HEK293T (cell line): ENCODE measurements at regions not wholly inside any gene's neighbourhood (a gene's known extent, or its start where the extent isn't known, plus 50 kb on each side); places are given as distances from the start of the nearest gene placed in this dataset.

ENCODE experiments used
- CTCF ChIA-PET: fragments of 350-600 bp; formaldehyde crosslinking; extraction: SDS; loops from one replicate; lab custom pipeline; 2021; ENCODE audit warnings: antibody characterized with exemption, inconsistent platforms; lab: Yijun Ruan, JAX
- POLR2A ChIA-PET: fragments of 350-600 bp; formaldehyde crosslinking; extraction: SDS; loops from one replicate; lab custom pipeline; 2020; ENCODE audit warnings: antibody characterized with exemption, inconsistent platforms; lab: Yijun Ruan, JAX
- DNase-seq: peaks from one replicate; pipeline ENCODE4 v3.0.0; 2012; ENCODE audit warnings: mixed read lengths; ENCODE audit errors: extremely low spot score
- ARNT ChIP-seq: fragments of 450-650 bp; IDR thresholded peaks from 2 replicates; pipeline ENCODE4 v1.6.1; 2017; ENCODE audit warnings: mild to moderate bottlenecking
- BHLHE40 ChIP-seq: fragments of 450-650 bp; IDR thresholded peaks from 2 replicates; pipeline ENCODE4 v1.6.1; 2016; ENCODE audit warnings: mild to moderate bottlenecking, moderate library complexity, borderline replicate concordance
- CTBP1 ChIP-seq: fragments of 450-650 bp; IDR thresholded peaks from 2 replicates; pipeline ENCODE4 v1.6.1; 2016; ENCODE audit warnings: borderline replicate concordance
- ELF4 ChIP-seq: fragments of 450-650 bp; IDR thresholded peaks from 2 replicates; pipeline ENCODE4 v1.6.1; 2017; ENCODE audit warnings: antibody characterized with exemption
- FOXA1 ChIP-seq: fragments of 450-650 bp; IDR thresholded peaks from 2 replicates; pipeline ENCODE4 v1.6.1; 2016; ENCODE audit warnings: mild to moderate bottlenecking
- FOXK2 ChIP-seq: fragments of 450-650 bp; IDR thresholded peaks from 2 replicates; pipeline ENCODE4 v1.6.1; 2016; ENCODE audit warnings: mild to moderate bottlenecking
- FOXM1 ChIP-seq: fragments of 450-650 bp; IDR thresholded peaks from 2 replicates; pipeline ENCODE4 v1.6.1; 2017; ENCODE audit warnings: mild to moderate bottlenecking, borderline replicate concordance
- HDGF ChIP-seq: fragments of 450-650 bp; IDR thresholded peaks from 2 replicates; pipeline ENCODE4 v1.6.1; 2017; ENCODE audit warnings: antibody characterized with exemption, borderline replicate concordance
- L3MBTL2 ChIP-seq: fragments of 450-650 bp; conservative IDR thresholded peaks from 2 replicates; pipeline ENCODE4 v1.6.1; 2016; ENCODE audit warnings: mild to moderate bottlenecking
- LEF1 ChIP-seq: fragments of 450-650 bp; IDR thresholded peaks from 2 replicates; pipeline ENCODE4 v1.6.1; 2017; ENCODE audit warnings: mild to moderate bottlenecking, borderline replicate concordance
- NFRKB ChIP-seq: fragments of 450-650 bp; IDR thresholded peaks from 2 replicates; pipeline ENCODE4 v1.6.1; 2016; ENCODE audit warnings: mild to moderate bottlenecking, moderate library complexity
- PKNOX1 ChIP-seq: fragments of 450-650 bp; IDR thresholded peaks from 2 replicates; pipeline ENCODE4 v1.6.1; 2016
- SP1 ChIP-seq: fragments of 450-650 bp; IDR thresholded peaks from 2 replicates; pipeline ENCODE4 v1.6.1; 2017
- SUZ12 ChIP-seq: fragments of 450-650 bp; IDR thresholded peaks from 2 replicates; pipeline ENCODE4 v1.6.1; 2016; ENCODE audit warnings: mild to moderate bottlenecking
- TARDBP ChIP-seq: fragments of 450-650 bp; IDR thresholded peaks from 2 replicates; pipeline ENCODE4 v1.6.1; 2016
- ZNF384 ChIP-seq: fragments of 450-650 bp; IDR thresholded peaks from 2 replicates; pipeline ENCODE4 v1.6.1; 2016

- CTCF ChIA-PET: no interaction called here
- no peak for TF ChIP-seq ELF4
- POLR2A ChIA-PET: no interaction called here
- no peak for DNase-seq
Measured at GRCh38 chr1:168430321-168430720, 113.5 kb downstream of the XCL2 start.

- POLR2A ChIA-PET: no interaction called here
- TF ChIP-seq FOXM1 (no peak), PKNOX1 (no peak), FOXK2 (no peak), CTBP1 (no peak), SUZ12 (no peak), NFRKB (no peak), ZNF384 (no peak), ARNT (no peak), LEF1 (no peak), L3MBTL2 (no peak), HDGF (no peak), SP1 (no peak)
- no peak for DNase-seq
- CTCF ChIA-PET: interaction anchor here (1.0 to 1.3 kb wide), 2 partner anchors 11 kb away, joined by 3 read pairs; no protein-coding TSS in a partner anchor
Measured at GRCh38 chr1:168428063-168428731, 115.6 kb downstream of the XCL2 start.

- POLR2A ChIA-PET: no interaction called here
- TF ChIP-seq CTBP1: no peak
- no peak for DNase-seq
- CTCF ChIA-PET: interaction anchor here (1.0 kb wide), 1 partner anchor 13 kb away, joined by 3 read pairs; no protein-coding TSS in a partner anchor
Measured at GRCh38 chr1:168427051-168427450, 116.7 kb downstream of the XCL2 start.

- POLR2A ChIA-PET: no interaction called here
- TF ChIP-seq NFRKB: no peak
- CTCF ChIA-PET: no interaction called here
- DNase-seq: no peak
Measured at GRCh38 chr1:168424281-168424680, 119.5 kb downstream of the XCL2 start.

GRCh38 chr1:168422203-168422847 is 121.5 kb downstream of the XCL2 start:
- DNase-seq: no peak
- TF ChIP-seq FOXM1: no peak
- TF ChIP-seq FOXA1: no peak
- no peak for TF ChIP-seq NFRKB
- no peak for TF ChIP-seq PKNOX1
- TF ChIP-seq ELF4: no peak
- no peak for TF ChIP-seq BHLHE40
- no peak for TF ChIP-seq HDGF
- no peak for TF ChIP-seq ARNT
- TF ChIP-seq CTBP1: no peak
- TF ChIP-seq L3MBTL2: no peak
- no peak for TF ChIP-seq LEF1
- TF ChIP-seq ZNF384: no peak
- no peak for TF ChIP-seq FOXK2
- TF ChIP-seq SP1: no peak
- TF ChIP-seq TARDBP: no peak
- no peak for TF ChIP-seq SUZ12
- ChIA-PET POLR2A (no interaction called here), CTCF (interaction anchor here (1.6 kb wide), 1 partner anchor 79 kb away, joined by 7 read pairs; no protein-coding TSS in a partner anchor)

GRCh38 chr1:168421399-168422004 is 122.3 kb downstream of the XCL2 start:
- no peak for TF ChIP-seq FOXK2
- no peak for TF ChIP-seq ARNT
- no peak for TF ChIP-seq SUZ12
- TF ChIP-seq ZNF384: no peak
- TF ChIP-seq PKNOX1: no peak
- no peak for TF ChIP-seq NFRKB
- TF ChIP-seq FOXA1: no peak
- TF ChIP-seq BHLHE40: no peak
- no peak for TF ChIP-seq L3MBTL2
- TF ChIP-seq HDGF: no peak
- CTCF ChIA-PET: interaction anchor here (1.6 kb wide), 1 partner anchor 79 kb away, joined by 7 read pairs; no protein-coding TSS in a partner anchor
- POLR2A ChIA-PET: no interaction called here
- no peak for DNase-seq

GRCh38 chr1:168420177-168420576 is 123.6 kb downstream of the XCL2 start:
- ChIA-PET CTCF (no interaction called here), POLR2A (no interaction called here)
- no peak for TF ChIP-seq TARDBP
- no peak for TF ChIP-seq PKNOX1
- TF ChIP-seq LEF1: no peak
- TF ChIP-seq SP1: no peak
- TF ChIP-seq L3MBTL2: no peak
- TF ChIP-seq NFRKB: no peak
- no peak for TF ChIP-seq SUZ12
- no peak for TF ChIP-seq ZNF384
- TF ChIP-seq HDGF: no peak
- TF ChIP-seq CTBP1: no peak
- no peak for TF ChIP-seq FOXK2
- TF ChIP-seq BHLHE40: no peak
- no peak for TF ChIP-seq FOXA1
- no peak for TF ChIP-seq ELF4
- TF ChIP-seq ARNT: no peak
- no peak for TF ChIP-seq FOXM1
- no peak for DNase-seq
